Karpas-422 (cell line): ENCODE measurements at regions not wholly inside any gene's neighbourhood (a gene's known extent, or its start where the extent isn't known, plus 50 kb on each side); places are given as distances from the start of the nearest gene placed in this dataset.

Source experiments
- DNase-seq: peaks from one replicate; pipeline ENCODE4 v3.0.0-alpha.2; 2015
- H2AFZ ChIP-seq: fragments of 200-600 bp; sonication (generic); 2 replicates; pipeline ENCODE4 v1.6.1; 2014; ENCODE audit warnings: antibody characterized with exemption, low read length, mixed read lengths
- H3K27ac ChIP-seq: fragments of 200-600 bp; sonication (generic); 2 replicates; pipeline ENCODE4 v1.5.1; 2014; ENCODE audit warnings: mild to moderate bottlenecking, low read length, moderate library complexity
- H3K27me3 ChIP-seq: fragments of 200-600 bp; sonication (generic); 2 replicates; pipeline ENCODE4 v1.6.1; 2014; ENCODE audit warnings: low read length, mixed read lengths
- H3K36me3 ChIP-seq: fragments of 200-600 bp; sonication (generic); 2 replicates; pipeline ENCODE4 v1.6.1; 2014; ENCODE audit warnings: low read length, mixed read lengths; ENCODE audit not compliant: insufficient read depth
- H3K4me1 ChIP-seq: fragments of 200-600 bp; sonication (generic); 2 replicates; pipeline ENCODE4 v1.6.1; 2014; ENCODE audit warnings: mild to moderate bottlenecking, low read length, mixed read lengths
- H3K4me2 ChIP-seq: fragments of 200-600 bp; sonication (generic); 2 replicates; pipeline ENCODE4 v1.6.1; 2014; ENCODE audit warnings: low read length, low read depth, mild to moderate bottlenecking; ENCODE audit not compliant: poor library complexity, severe bottlenecking
- H3K4me3 ChIP-seq: fragments of 200-600 bp; sonication (generic); 2 replicates; pipeline ENCODE4 v1.5.1; 2014; ENCODE audit warnings: mild to moderate bottlenecking, antibody characterized with exemption, low read length, mixed read lengths
- H3K79me2 ChIP-seq: fragments of 200-600 bp; sonication (generic); 2 replicates; pipeline ENCODE4 v1.6.1; 2014; ENCODE audit warnings: mild to moderate bottlenecking, low read length, mixed read lengths
- H3K9ac ChIP-seq: fragments of 200-600 bp; sonication (generic); 2 replicates; pipeline ENCODE4 v1.6.0; 2014; ENCODE audit warnings: low read length
- H3K9me2 ChIP-seq: fragments of 200-600 bp; sonication (generic), shearing (Covaris generic); replicated peaks from 2 replicates; pipeline ENCODE4 v1.6.0; 2014; ENCODE audit warnings: mild to moderate bottlenecking, low read length, moderate library complexity; ENCODE audit not compliant: insufficient read depth
- H3K9me3 ChIP-seq: fragments of 300-700, 200-600 bp; sonication (generic); 2 replicates; pipeline ENCODE4 v1.6.1; 2014; ENCODE audit warnings: low read length, mixed read lengths
- H4K20me1 ChIP-seq: fragments of 200-600 bp; sonication (generic); 2 replicates; pipeline ENCODE4 v1.6.1; 2014; ENCODE audit warnings: mild to moderate bottlenecking, antibody characterized with exemption, low read length, low read depth; ENCODE audit not compliant: insufficient read depth

GRCh38 chr5:82786748-82787147 is 290.4 kb downstream of the TMEM167A start:
- Histone ChIP-seq H2AFZ (no peak overlapping the region), H3K4me2 (no peak overlapping the region), H3K9me3 (no peaks in the 10 kb centered on the region), H3K36me3 (no peaks in the 10 kb centered on the region), H3K9me2 (no peaks in the 10 kb centered on the region), H4K20me1 (no peaks in the 10 kb centered on the region), H3K27ac (no peak overlapping the region), H3K27me3 (no peaks in the 10 kb centered on the region), H3K79me2 (no peaks in the 10 kb centered on the region), H3K4me3 (no peak overlapping the region), H3K9ac (no peak overlapping the region), H3K4me1 (peaks cover 8% of the 10 kb centered on the region)
- DNase-seq: no peak

GRCh38 chr5:82785882-82786509 is 291.2 kb downstream of the TMEM167A start:
- no peak overlapping the region for H3K4me2 ChIP-seq
- DNase-seq: no peak
- no peak overlapping the region for H3K27ac ChIP-seq
- no peaks in the 10 kb centered on the region for H3K9me2 ChIP-seq
- H3K4me3 ChIP-seq: no peak overlapping the region
- H2AFZ ChIP-seq: no peak overlapping the region
- H3K79me2 ChIP-seq: no peaks in the 10 kb centered on the region
- H3K9me3 ChIP-seq: no peaks in the 10 kb centered on the region
- H3K4me1 ChIP-seq: peaks cover 8% of the 10 kb centered on the region
- no peaks in the 10 kb centered on the region for H3K27me3 ChIP-seq
- no peak overlapping the region for H3K9ac ChIP-seq
- no peaks in the 10 kb centered on the region for H4K20me1 ChIP-seq
- no peaks in the 10 kb centered on the region for H3K36me3 ChIP-seq

- Histone ChIP-seq H3K4me2 (no peak overlapping the region), H2AFZ (no peak overlapping the region), H3K9me2 (no peaks in the 10 kb centered on the region), H3K4me1 (peaks cover 8% of the 10 kb centered on the region), H3K27ac (no peak overlapping the region), H3K9me3 (no peaks in the 10 kb centered on the region), H3K9ac (no peak overlapping the region), H3K79me2 (no peaks in the 10 kb centered on the region), H4K20me1 (no peaks in the 10 kb centered on the region), H3K36me3 (no peaks in the 10 kb centered on the region), H3K4me3 (no peak overlapping the region), H3K27me3 (no peaks in the 10 kb centered on the region)
- DNase-seq: no peak
Observed at GRCh38 chr5:82785456-82785855, 291.7 kb downstream of the TMEM167A start.

GRCh38 chr5:82784521-82784920 is 292.7 kb downstream of the TMEM167A start:
- Histone ChIP-seq H3K36me3 (no peaks in the 10 kb centered on the region), H3K27me3 (no peaks in the 10 kb centered on the region), H3K79me2 (no peaks in the 10 kb centered on the region), H3K27ac (no peak overlapping the region), H3K4me3 (no peak overlapping the region), H3K9me2 (no peaks in the 10 kb centered on the region), H3K4me1 (peaks cover 8% of the 10 kb centered on the region), H2AFZ (no peak overlapping the region), H4K20me1 (no peaks in the 10 kb centered on the region), H3K9ac (no peak overlapping the region), H3K9me3 (no peaks in the 10 kb centered on the region), H3K4me2 (no peak overlapping the region)
- DNase-seq: no peak

- Histone ChIP-seq H3K9ac (no peak overlapping the region), H3K9me3 (no peaks in the 10 kb centered on the region), H4K20me1 (no peaks in the 10 kb centered on the region), H3K27me3 (no peaks in the 10 kb centered on the region), H3K4me3 (no peak overlapping the region), H3K9me2 (no peaks in the 10 kb centered on the region), H3K36me3 (no peaks in the 10 kb centered on the region), H3K4me2 (no peak overlapping the region), H3K27ac (no peak overlapping the region), H3K4me1 (no peaks in the 10 kb centered on the region), H3K79me2 (no peaks in the 10 kb centered on the region), H2AFZ (no peak overlapping the region)
- DNase-seq: no peak
Observed at GRCh38 chr5:82777106-82777505, 300.1 kb downstream of the TMEM167A start.

GRCh38 chr5:82772281-82772680 is 304.9 kb downstream of the TMEM167A start:
- Histone ChIP-seq H3K4me2 (no peak overlapping the region), H3K79me2 (no peaks in the 10 kb centered on the region)
- no peak for DNase-seq

GRCh38 chr5:82766206-82766605 is 311.0 kb downstream of the TMEM167A start:
- DNase-seq: no peak
- H3K79me2 ChIP-seq: no peaks in the 10 kb centered on the region
- H2AFZ ChIP-seq: no peak overlapping the region
- no peaks in the 10 kb centered on the region for H3K9me2 ChIP-seq
- no peaks in the 10 kb centered on the region for H3K4me1 ChIP-seq
- no peaks in the 10 kb centered on the region for H4K20me1 ChIP-seq
- H3K27ac ChIP-seq: no peak overlapping the region
- H3K9ac ChIP-seq: no peak overlapping the region
- H3K9me3 ChIP-seq: no peaks in the 10 kb centered on the region
- H3K4me3 ChIP-seq: no peak overlapping the region
- H3K36me3 ChIP-seq: no peaks in the 10 kb centered on the region
- no peak overlapping the region for H3K4me2 ChIP-seq
- H3K27me3 ChIP-seq: no peaks in the 10 kb centered on the region; the same call in 1 of the 2 replicates

More at GRCh38 chr5:82772281-82772680, 304.9 kb downstream of the TMEM167A start:
- Histone ChIP-seq H3K9me3 (no peaks in the 10 kb centered on the region), H3K27me3 (no peaks in the 10 kb centered on the region), H2AFZ (no peak overlapping the region), H3K9ac (no peak overlapping the region), H4K20me1 (no peaks in the 10 kb centered on the region), H3K4me3 (no peak overlapping the region), H3K36me3 (no peaks in the 10 kb centered on the region), H3K9me2 (no peaks in the 10 kb centered on the region), H3K27ac (no peak overlapping the region), H3K4me1 (no peaks in the 10 kb centered on the region)

- no peaks in the 10 kb centered on the region for H3K79me2 ChIP-seq
- no peak overlapping the region for H3K4me3 ChIP-seq
- no peak overlapping the region for H3K9ac ChIP-seq
- no peak for DNase-seq
- no peak overlapping the region for H3K4me2 ChIP-seq
- H4K20me1 ChIP-seq: no peaks in the 10 kb centered on the region
- H3K9me2 ChIP-seq: no peaks in the 10 kb centered on the region
- no peak overlapping the region for H3K27ac ChIP-seq
- H3K36me3 ChIP-seq: no peaks in the 10 kb centered on the region
- no peaks in the 10 kb centered on the region; the same call in 1 of the 2 replicates for H3K27me3 ChIP-seq
- no peaks in the 10 kb centered on the region for H3K9me3 ChIP-seq
- no peak overlapping the region for H2AFZ ChIP-seq
- no peaks in the 10 kb centered on the region for H3K4me1 ChIP-seq
Observed at GRCh38 chr5:82765765-82766164, 311.4 kb downstream of the TMEM167A start.
